ENCODE measurements at regions not wholly inside any gene's neighbourhood (a gene's known extent, or its start where the extent isn't known, plus 50 kb on each side); places are given as distances from the start of the nearest gene placed in this dataset.

- Histone ChIP-seq H3K36me3 (ENCODE audit: control insufficient read depth, insufficient read depth, low read length) (no peaks in the 10 kb centered on the region), H3K4me3 (ENCODE audit: low read depth, low read length) (no peak overlapping the region), H3K27me3 (ENCODE audit: control insufficient read depth, insufficient read depth, low read length) (peaks cover 3% of the 10 kb centered on the region; the same call in 1 of the 2 replicates)
- CTCF ChIA-PET = interaction anchor here (2.8 kb wide), 1 partner anchor 10 kb away, joined by 9 read pairs; no protein-coding TSS in a partner anchor
- TF ChIP-seq CTCF (IDR thresholded peaks at IDR 0.05; ENCODE audit: insufficient read depth, low read depth, low read length) = no peak
- DNase-seq (ENCODE audit: low read depth) = no peak
- POLR2A ChIA-PET = no interaction called here
Observed at GRCh38 chr13:40181203-40181845, 485.1 kb downstream of the FOXO1 start.

GRCh38 chr13:40182591-40182990 is 483.9 kb downstream of the FOXO1 start:
- peaks cover 3% of the 10 kb centered on the region; the same call in 1 of the 2 replicates for H3K27me3 ChIP-seq (ENCODE audit: control insufficient read depth, insufficient read depth, low read length)
- DNase-seq (ENCODE audit: low read depth) = no peak
- H3K4me3 ChIP-seq (ENCODE audit: low read depth, low read length) = no peak overlapping the region
- ChIA-PET CTCF (interaction anchor here (1.2 kb wide), 1 partner anchor 18 kb away, joined by 3 read pairs; no protein-coding TSS in a partner anchor), POLR2A (no interaction called here)
- TF ChIP-seq CTCF (IDR thresholded peaks at IDR 0.05; ENCODE audit: insufficient read depth, low read depth, low read length) = no peak
- no peaks in the 10 kb centered on the region for H3K36me3 ChIP-seq (ENCODE audit: control insufficient read depth, insufficient read depth, low read length)

GRCh38 chr13:40185414-40185813 is 481.0 kb downstream of the FOXO1 start:
- TF ChIP-seq CTCF (IDR thresholded peaks at IDR 0.05; ENCODE audit: insufficient read depth, low read depth, low read length) = no peak
- no peak for DNase-seq (ENCODE audit: low read depth)
- Histone ChIP-seq H3K36me3 (ENCODE audit: control insufficient read depth, insufficient read depth, low read length) (no peaks in the 10 kb centered on the region), H3K4me3 (ENCODE audit: low read depth, low read length) (no peak overlapping the region), H3K27me3 (ENCODE audit: control insufficient read depth, insufficient read depth, low read length) (peaks cover 3% of the 10 kb centered on the region; the same call in 1 of the 2 replicates)
- POLR2A ChIA-PET = no interaction called here
- CTCF ChIA-PET = no interaction called here

- Histone ChIP-seq H3K4me3 (ENCODE audit: low read depth, low read length) (no peak overlapping the region), H3K27me3 (ENCODE audit: control insufficient read depth, insufficient read depth, low read length) (peaks cover 3% of the 10 kb centered on the region; the same call in 1 of the 2 replicates), H3K36me3 (ENCODE audit: control insufficient read depth, insufficient read depth, low read length) (no peaks in the 10 kb centered on the region)
- CTCF ChIA-PET = no interaction called here
- POLR2A ChIA-PET = no interaction called here
- TF ChIP-seq CTCF (IDR thresholded peaks at IDR 0.05; ENCODE audit: insufficient read depth, low read depth, low read length) = no peak
- DNase-seq (ENCODE audit: low read depth) = no peak
Observed at GRCh38 chr13:40186041-40186440, 480.4 kb downstream of the FOXO1 start.

GRCh38 chr13:40186626-40187323 is 479.7 kb downstream of the FOXO1 start:
- ChIA-PET CTCF (interaction anchor here (0.6 kb wide), 1 partner anchor 79 kb away, joined by 3 read pairs; no protein-coding TSS in a partner anchor), POLR2A (no interaction called here)
- no peak for TF ChIP-seq CTCF (IDR thresholded peaks at IDR 0.05; ENCODE audit: insufficient read depth, low read depth, low read length)
- DNase-seq (ENCODE audit: low read depth) = no peak
- H3K27me3 ChIP-seq (ENCODE audit: control insufficient read depth, insufficient read depth, low read length) = peaks cover 3% of the 10 kb centered on the region; the same call in 1 of the 2 replicates
- no peaks in the 10 kb centered on the region for H3K36me3 ChIP-seq (ENCODE audit: control insufficient read depth, insufficient read depth, low read length)
- no peak overlapping the region for H3K4me3 ChIP-seq (ENCODE audit: low read depth, low read length)
